Liver (tissue), 3 donors: ENCODE measurements at regions not wholly inside any gene's neighbourhood (a gene's known extent, or its start where the extent isn't known, plus 50 kb on each side); places are given as distances from the start of the nearest gene placed in this dataset.

Source experiments
- ATF3 ChIP-seq: IDR thresholded peaks from 2 replicates; pipeline ENCODE4 v1.6.1; 2016; ENCODE audit warnings: antibody characterized with exemption
- CTCF ChIP-seq: fragments of 150-350 bp; IDR thresholded peaks from 2 replicates; pipeline ENCODE4 v1.5.1; 2017; ENCODE audit warnings: improper control_type of control experiment, low read depth, low read length; ENCODE audit not compliant: missing input control
- RAD21 ChIP-seq, 2 donors: IDR thresholded peaks; 2 replicates each; pipeline ENCODE4 v1.6.1; 2016; ENCODE audit warnings: antibody characterized with exemption in 2 of 2, mild to moderate bottlenecking in 2 of 2
- REST ChIP-seq: IDR thresholded peaks from 2 replicates; pipeline ENCODE4 v1.6.1; 2016; ENCODE audit warnings: antibody characterized with exemption, mild to moderate bottlenecking
- RXRA ChIP-seq, 2 donors: IDR thresholded peaks; 2 replicates each; pipeline ENCODE4 v1.6.1; 2017 to 2018; ENCODE audit warnings: antibody characterized with exemption in 2 of 2, mild to moderate bottlenecking in 1 of 2
- YY1 ChIP-seq: IDR thresholded peaks from 2 replicates; pipeline ENCODE4 v1.6.1; 2016; ENCODE audit warnings: antibody characterized with exemption, mild to moderate bottlenecking
- TF ChIP-seq, protein P1 (sequence below): IDR thresholded peaks from 2 replicates; pipeline ENCODE4 v1.6.1; 2016; ENCODE audit warnings: antibody characterized with exemption
- donor health status: healthy.
- donor health status: healthy.

DNA sequence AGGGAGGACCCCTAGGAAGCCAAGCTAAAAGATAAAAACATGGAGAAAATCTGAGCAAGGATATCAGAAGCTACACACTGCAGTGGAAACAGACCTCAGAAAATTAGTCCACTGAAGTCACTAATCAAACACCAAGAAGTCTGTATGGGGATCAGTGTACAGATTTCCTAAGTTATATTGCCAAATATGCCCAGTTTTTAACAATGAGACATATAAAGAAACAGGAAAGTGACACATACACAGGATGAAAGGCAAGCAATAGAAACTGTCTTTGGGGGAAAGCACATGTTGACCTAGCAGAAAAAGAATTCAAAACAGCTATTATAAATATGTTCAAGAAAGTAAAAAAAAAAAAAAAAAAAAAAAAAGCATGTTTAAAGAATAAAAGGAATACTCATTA is 153.7 kb downstream of the PPP4R3C start:
- TF ChIP-seq CTCF (no peak), YY1 (no peak), REST (no peak), ATF3 (no peak), RAD21 (IDR thresholded peaks at IDR 0.05) (no peak), RXRA (IDR thresholded peaks at IDR 0.05) (no peak)
- TF ChIP-seq, protein P1, sequence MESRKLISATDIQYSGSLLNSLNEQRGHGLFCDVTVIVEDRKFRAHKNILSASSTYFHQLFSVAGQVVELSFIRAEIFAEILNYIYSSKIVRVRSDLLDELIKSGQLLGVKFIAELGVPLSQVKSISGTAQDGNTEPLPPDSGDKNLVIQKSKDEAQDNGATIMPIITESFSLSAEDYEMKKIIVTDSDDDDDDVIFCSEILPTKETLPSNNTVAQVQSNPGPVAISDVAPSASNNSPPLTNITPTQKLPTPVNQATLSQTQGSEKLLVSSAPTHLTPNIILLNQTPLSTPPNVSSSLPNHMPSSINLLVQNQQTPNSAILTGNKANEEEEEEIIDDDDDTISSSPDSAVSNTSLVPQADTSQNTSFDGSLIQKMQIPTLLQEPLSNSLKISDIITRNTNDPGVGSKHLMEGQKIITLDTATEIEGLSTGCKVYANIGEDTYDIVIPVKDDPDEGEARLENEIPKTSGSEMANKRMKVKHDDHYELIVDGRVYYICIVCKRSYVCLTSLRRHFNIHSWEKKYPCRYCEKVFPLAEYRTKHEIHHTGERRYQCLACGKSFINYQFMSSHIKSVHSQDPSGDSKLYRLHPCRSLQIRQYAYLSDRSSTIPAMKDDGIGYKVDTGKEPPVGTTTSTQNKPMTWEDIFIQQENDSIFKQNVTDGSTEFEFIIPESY = no peak
